Endodermal cell (in vitro differentiated cells): ENCODE measurements at regions not wholly inside any gene's neighbourhood (a gene's known extent, or its start where the extent isn't known, plus 50 kb on each side); places are given as distances from the start of the nearest gene placed in this dataset.

ENCODE experiments used
- DNase-seq: peaks from one replicate; pipeline ENCODE4 v3.0.0-alpha.2; 2017
- H3K27ac ChIP-seq: 2 replicates; pipeline ENCODE4 v1.5.1; 2013; ENCODE audit warnings: mild to moderate bottlenecking, low read depth, low read length, moderate library complexity
- H3K27me3 ChIP-seq: 2 replicates; pipeline ENCODE4 v1.6.1; 2013; ENCODE audit warnings: mild to moderate bottlenecking, low read length, moderate library complexity; ENCODE audit not compliant: insufficient read depth, control insufficient read depth, poor library complexity, severe bottlenecking
- H3K36me3 ChIP-seq: 2 replicates; pipeline ENCODE4 v1.7.0; 2013; ENCODE audit warnings: mild to moderate bottlenecking, low read length, moderate library complexity; ENCODE audit not compliant: control insufficient read depth, insufficient read depth
- H3K4me1 ChIP-seq: one replicate; pipeline ENCODE4 v1.7.0; 2013; ENCODE audit warnings: low read length; ENCODE audit not compliant: control insufficient read depth, insufficient read depth
- H3K4me3 ChIP-seq: 2 replicates; pipeline ENCODE4 v1.5.1; 2013; ENCODE audit warnings: mild to moderate bottlenecking, low read length, moderate library complexity
- H3K9ac ChIP-seq: 2 replicates; pipeline ENCODE4 v1.6.1; 2013; ENCODE audit warnings: mild to moderate bottlenecking, low read length, moderate library complexity; ENCODE audit not compliant: poor library complexity, severe bottlenecking; ENCODE audit errors: extremely low read depth
- H3K9me3 ChIP-seq: 2 replicates; pipeline ENCODE4 v1.6.1; 2013; ENCODE audit warnings: mild to moderate bottlenecking, low read length, moderate library complexity; ENCODE audit not compliant: control insufficient read depth
- H3K27ac Mint-ChIP-seq: 2 replicates; pipeline ENCODE4 v1.8.0; 2020; ENCODE audit warnings: mixed read lengths
- H3K27me3 Mint-ChIP-seq: 2 replicates; pipeline ENCODE4 v1.8.0; 2021; ENCODE audit warnings: mild to moderate bottlenecking, mixed read lengths; ENCODE audit not compliant: insufficient read depth
- H3K36me3 Mint-ChIP-seq: 2 replicates; pipeline ENCODE4 v1.8.0; 2020; ENCODE audit warnings: low read depth, mixed read lengths
- H3K4me1 Mint-ChIP-seq: 2 replicates; pipeline ENCODE4 v1.8.0; 2020; ENCODE audit warnings: mixed read lengths
- H3K4me3 Mint-ChIP-seq: 2 replicates; pipeline ENCODE4 v1.8.0; 2020; ENCODE audit warnings: mild to moderate bottlenecking, moderate library complexity, mixed read lengths
- H3K9me3 Mint-ChIP-seq: 2 replicates; pipeline ENCODE4 v1.8.0; 2020; ENCODE audit warnings: mild to moderate bottlenecking, mixed read lengths
- WGBS, 2 experiments: methylation state at CpG; one replicate each; pipeline versions ENCODE4 v1.1.5 to v1.1.7; 2013; ENCODE audit warnings: missing lambda C conversion rate in 2 of 2, mixed read lengths in 1 of 2; ENCODE audit not compliant: insufficient coverage in 1 of 2, insufficient read length in 1 of 2; 5-methylcytosine and 5-hydroxymethylcytosine counted together
- TF ChIP-seq, protein P1 (sequence below): fragments of 200-600 bp; sonication (generic); conservative IDR thresholded peaks from 2 replicates; pipeline ENCODE4 v1.5.0; 2021; ENCODE audit warnings: antibody characterized with exemption, mild to moderate bottlenecking

DNA sequence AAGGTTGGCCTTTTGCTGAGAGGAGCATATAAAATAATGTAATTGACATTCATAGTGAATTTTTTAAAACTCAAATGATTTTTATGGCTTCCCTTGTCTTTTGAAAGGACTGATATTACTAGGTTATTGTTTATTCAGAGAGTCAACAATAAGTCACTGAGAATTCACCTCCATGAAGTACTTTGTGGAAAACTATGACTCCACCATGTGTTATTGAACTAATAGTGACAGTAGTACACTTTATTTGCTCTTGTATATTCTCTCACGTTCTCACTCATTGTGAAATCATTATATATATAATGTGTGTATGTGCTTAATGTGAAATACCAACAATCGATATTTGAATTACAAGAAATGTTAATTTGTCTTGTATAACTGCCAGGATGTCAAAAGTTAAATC lies 267.4 kb upstream of the CCDC179 start:
- peaks cover 6% of the 10 kb centered on the region for H3K4me1 Mint-ChIP-seq
- H3K27me3 Mint-ChIP-seq: no peaks in the 10 kb centered on the region
- H3K27ac Mint-ChIP-seq: no peak overlapping the region
- WGBS, 2 experiments: no CpG with 5 or more reads among the region's 2 CpGs
- H3K4me3 ChIP-seq: no peak overlapping the region
- H3K36me3 ChIP-seq: no peaks in the 10 kb centered on the region
- DNase-seq: no peak
- peaks cover 21% of the 10 kb centered on the region for H3K9me3 Mint-ChIP-seq
- no peaks in the 10 kb centered on the region for H3K27me3 ChIP-seq
- no peaks in the 10 kb centered on the region for H3K9me3 ChIP-seq
- no peak overlapping the region for H3K4me3 Mint-ChIP-seq
- no peaks in the 10 kb centered on the region for H3K4me1 ChIP-seq
- peaks cover 4% of the 10 kb centered on the region for H3K36me3 Mint-ChIP-seq
- TF ChIP-seq, protein P1, sequence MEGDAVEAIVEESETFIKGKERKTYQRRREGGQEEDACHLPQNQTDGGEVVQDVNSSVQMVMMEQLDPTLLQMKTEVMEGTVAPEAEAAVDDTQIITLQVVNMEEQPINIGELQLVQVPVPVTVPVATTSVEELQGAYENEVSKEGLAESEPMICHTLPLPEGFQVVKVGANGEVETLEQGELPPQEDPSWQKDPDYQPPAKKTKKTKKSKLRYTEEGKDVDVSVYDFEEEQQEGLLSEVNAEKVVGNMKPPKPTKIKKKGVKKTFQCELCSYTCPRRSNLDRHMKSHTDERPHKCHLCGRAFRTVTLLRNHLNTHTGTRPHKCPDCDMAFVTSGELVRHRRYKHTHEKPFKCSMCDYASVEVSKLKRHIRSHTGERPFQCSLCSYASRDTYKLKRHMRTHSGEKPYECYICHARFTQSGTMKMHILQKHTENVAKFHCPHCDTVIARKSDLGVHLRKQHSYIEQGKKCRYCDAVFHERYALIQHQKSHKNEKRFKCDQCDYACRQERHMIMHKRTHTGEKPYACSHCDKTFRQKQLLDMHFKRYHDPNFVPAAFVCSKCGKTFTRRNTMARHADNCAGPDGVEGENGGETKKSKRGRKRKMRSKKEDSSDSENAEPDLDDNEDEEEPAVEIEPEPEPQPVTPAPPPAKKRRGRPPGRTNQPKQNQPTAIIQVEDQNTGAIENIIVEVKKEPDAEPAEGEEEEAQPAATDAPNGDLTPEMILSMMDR: no peak
- H3K9ac ChIP-seq: no peak overlapping the region
- H3K27ac ChIP-seq: no peak overlapping the region

DNA sequence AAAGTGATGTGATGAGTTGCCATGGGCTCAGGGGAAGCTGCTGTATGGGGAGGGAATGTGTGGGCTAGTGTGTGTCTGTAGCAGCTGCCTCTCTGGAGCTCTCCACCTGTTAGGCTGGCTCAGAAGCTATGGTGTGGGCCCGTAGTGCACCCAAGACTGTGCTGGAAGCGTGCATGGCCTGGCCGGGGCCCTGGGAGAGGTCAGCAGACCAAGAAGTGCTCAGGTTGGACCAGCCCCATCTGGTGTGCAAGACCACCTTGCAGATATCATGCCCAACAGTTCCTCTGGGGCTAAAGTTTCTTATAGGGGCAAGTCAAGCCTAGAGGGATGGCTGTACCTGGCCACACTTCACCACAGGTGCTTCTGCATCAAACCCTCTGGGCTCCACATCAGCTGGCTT lies 274.4 kb upstream of the CCDC179 start:
- TF ChIP-seq, protein P1: no peak
- Mint-ChIP-seq H3K4me1 (no peaks in the 10 kb centered on the region), H3K27ac (no peak overlapping the region), H3K36me3 (no peaks in the 10 kb centered on the region), H3K4me3 (no peak overlapping the region), H3K27me3 (no peaks in the 10 kb centered on the region), H3K9me3 (peaks cover 18% of the 10 kb centered on the region)
- Histone ChIP-seq H3K27me3 (no peaks in the 10 kb centered on the region), H3K4me1 (no peaks in the 10 kb centered on the region), H3K9ac (no peak overlapping the region), H3K27ac (no peak overlapping the region), H3K4me3 (no peak overlapping the region), H3K9me3 (no peaks in the 10 kb centered on the region), H3K36me3 (no peaks in the 10 kb centered on the region)
- 95 to 100% methylated on average over 1 to 3 of the region's 3 CpGs for WGBS, 2 experiments
- no peak for DNase-seq

DNA sequence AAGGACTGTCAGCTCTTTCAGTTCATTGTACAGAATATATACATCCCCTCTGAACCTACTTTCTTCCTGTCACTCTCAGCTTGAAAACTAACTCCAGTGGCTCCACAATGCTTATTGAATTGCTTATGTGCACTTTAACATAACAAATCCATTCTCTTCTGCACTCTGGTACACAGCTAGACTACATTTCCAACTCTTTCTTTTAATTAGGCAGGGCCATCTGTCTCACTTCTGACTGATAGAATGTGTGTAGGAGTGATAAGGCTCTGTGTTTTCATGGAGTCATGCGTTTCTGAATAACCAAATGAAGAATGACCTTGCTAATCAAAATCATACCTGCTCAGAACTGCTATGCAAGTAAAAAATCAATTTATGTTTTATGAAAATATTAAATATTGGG lies 278.5 kb upstream of the CCDC179 start:
- Mint-ChIP-seq H3K36me3 (peaks cover 3% of the 10 kb centered on the region), H3K4me3 (no peak overlapping the region), H3K9me3 (no peaks in the 10 kb centered on the region), H3K4me1 (no peaks in the 10 kb centered on the region), H3K27ac (no peak overlapping the region), H3K27me3 (no peaks in the 10 kb centered on the region)
- Histone ChIP-seq H3K36me3 (no peaks in the 10 kb centered on the region), H3K9me3 (no peaks in the 10 kb centered on the region), H3K4me1 (no peaks in the 10 kb centered on the region), H3K27ac (no peak overlapping the region), H3K27me3 (no peaks in the 10 kb centered on the region), H3K9ac (no peak overlapping the region), H3K4me3 (no peak overlapping the region)
- DNase-seq: no peak
- WGBS, 2 experiments: 86% methylated on average over 1 of the region's 1 CpG; no CpG with 5 or more reads in 1 of the 2 experiments
- TF ChIP-seq, protein P1: no peak
